GM12892 (cell line): ENCODE measurements at regions not wholly inside any gene's neighbourhood (a gene's known extent, or its start where the extent isn't known, plus 50 kb on each side); places are given as distances from the start of the nearest gene placed in this dataset.

Experiments
- DNase-seq: peaks from one replicate; pipeline ENCODE4 v3.0.0; 2011; ENCODE audit not compliant: insufficient read length
- FAIRE-seq: peaks from 2 replicates; lab custom pipeline; 2011; peaks lifted over from hg19 to GRCh38; lab: Jason Lieb, UNC
- POLR2A ChIP-seq: IDR thresholded peaks from 2 replicates; pipeline ENCODE4 v1.6.1; 2011; ENCODE audit warnings: low read depth, low read length, control low read depth
- POLR2AphosphoS5 ChIP-seq: IDR thresholded peaks from 2 replicates; pipeline ENCODE4 v1.6.1; 2011; ENCODE audit warnings: low read depth, low read length, control low read depth
- TAF1 ChIP-seq: IDR thresholded peaks from 2 replicates; pipeline ENCODE4 v1.6.1; 2011; ENCODE audit warnings: low read depth, mild to moderate bottlenecking, control low read depth, low read length, borderline replicate concordance

GRCh38 chr6:132909742-132910141, 95.4 kb downstream of the RPS12 start:
- no peak for DNase-seq
- FAIRE-seq = no peak
- TF ChIP-seq POLR2A = no peak
- TF ChIP-seq POLR2AphosphoS5 = no peak
- TF ChIP-seq TAF1 = no peak

DNA sequence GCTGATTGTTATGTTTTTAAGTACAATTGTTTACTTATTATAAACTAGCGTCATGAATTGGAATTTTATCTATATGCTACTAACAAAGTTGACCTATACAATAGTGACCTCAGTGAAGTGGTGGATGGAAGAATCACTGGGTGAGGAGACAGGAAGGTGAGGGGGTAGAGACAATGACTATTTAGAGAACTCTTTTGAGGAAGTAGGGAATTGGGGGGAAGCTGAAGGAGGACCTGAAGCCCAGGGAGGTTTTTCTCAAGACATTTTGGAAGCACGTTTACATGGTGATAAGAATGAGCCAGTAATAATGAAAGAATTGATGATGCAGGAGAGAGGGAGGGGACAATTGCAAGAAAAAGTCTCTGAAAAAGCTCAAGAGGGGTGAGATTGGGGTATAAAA, 96.4 kb downstream of the RPS12 start:
- no peak for DNase-seq
- no peak for FAIRE-seq
- TF ChIP-seq TAF1 (no peak), POLR2A (no peak), POLR2AphosphoS5 (no peak)

GRCh38 chr6:132919045-132919860, 104.9 kb downstream of the RPS12 start:
- DNase-seq (no peak), FAIRE-seq (no peak)
- TF ChIP-seq POLR2A = no peak
- no peak for TF ChIP-seq POLR2AphosphoS5

DNA sequence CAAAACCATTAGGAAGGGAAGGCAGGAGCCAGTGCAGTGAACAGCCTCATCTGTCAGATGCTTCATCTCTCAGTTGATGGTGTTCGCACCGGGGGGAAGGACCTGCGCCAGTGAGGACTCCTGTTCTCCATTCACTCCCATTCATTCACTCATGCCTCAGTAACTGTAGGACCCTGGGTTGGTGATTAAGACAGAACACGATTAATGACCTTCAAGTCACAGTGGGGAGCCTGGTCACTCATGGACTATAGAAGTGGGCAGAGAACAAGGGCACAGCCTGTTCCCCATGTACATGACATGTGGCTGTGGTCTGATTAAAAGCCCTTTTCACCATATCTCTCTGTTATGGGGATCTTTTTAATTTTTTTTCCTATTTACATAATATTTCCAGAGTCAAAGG, 113.3 kb downstream of the RPS12 start:
- FAIRE-seq (no peak), DNase-seq (no peak)
- TF ChIP-seq POLR2A (no peak), POLR2AphosphoS5 (no peak), TAF1 (no peak)

DNA sequence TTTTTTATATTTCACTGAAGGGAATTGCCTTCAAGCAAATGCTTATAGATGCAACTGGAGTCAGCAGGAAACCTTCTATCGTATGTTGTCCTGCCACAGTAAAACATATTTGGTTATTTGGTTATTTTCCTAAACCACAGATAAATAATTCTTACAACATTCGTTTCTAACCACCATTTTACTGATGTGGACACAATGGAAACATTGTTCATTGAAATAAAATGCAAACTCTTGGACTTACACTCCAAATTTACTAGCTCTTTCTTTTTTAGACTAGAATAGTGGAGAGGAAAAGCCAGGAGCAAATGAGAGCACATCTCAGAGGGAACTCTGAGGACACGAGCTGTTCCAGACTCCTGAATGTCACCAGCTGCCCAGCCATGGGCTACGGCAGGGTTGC, 114.8 kb downstream of the RPS12 start:
- TF ChIP-seq TAF1 = no peak
- TF ChIP-seq POLR2A = no peak
- FAIRE-seq (no peak), DNase-seq (no peak)

DNA sequence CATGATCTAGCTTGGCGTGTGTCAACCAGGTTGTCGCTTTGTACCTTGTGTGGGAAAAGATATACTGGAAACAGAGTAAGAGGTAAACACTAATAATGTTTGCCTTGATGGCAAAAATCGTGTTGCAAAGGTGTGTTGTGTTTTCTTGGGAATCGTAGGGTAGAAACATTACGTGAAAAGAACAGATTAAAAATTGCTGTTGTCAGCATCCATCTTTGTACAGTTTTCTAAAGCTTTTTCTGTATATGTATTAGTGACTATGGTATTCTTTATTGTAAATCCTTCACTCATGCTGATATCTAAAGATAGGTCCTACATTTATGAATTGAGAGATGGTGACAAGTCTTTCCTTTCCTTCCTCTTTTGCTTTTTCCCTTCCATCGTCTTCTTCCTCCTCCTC, 116.9 kb downstream of the RPS12 start:
- TF ChIP-seq POLR2AphosphoS5 = no peak
- TF ChIP-seq POLR2A = no peak
- no peak for TF ChIP-seq TAF1
- no peak for FAIRE-seq

DNA sequence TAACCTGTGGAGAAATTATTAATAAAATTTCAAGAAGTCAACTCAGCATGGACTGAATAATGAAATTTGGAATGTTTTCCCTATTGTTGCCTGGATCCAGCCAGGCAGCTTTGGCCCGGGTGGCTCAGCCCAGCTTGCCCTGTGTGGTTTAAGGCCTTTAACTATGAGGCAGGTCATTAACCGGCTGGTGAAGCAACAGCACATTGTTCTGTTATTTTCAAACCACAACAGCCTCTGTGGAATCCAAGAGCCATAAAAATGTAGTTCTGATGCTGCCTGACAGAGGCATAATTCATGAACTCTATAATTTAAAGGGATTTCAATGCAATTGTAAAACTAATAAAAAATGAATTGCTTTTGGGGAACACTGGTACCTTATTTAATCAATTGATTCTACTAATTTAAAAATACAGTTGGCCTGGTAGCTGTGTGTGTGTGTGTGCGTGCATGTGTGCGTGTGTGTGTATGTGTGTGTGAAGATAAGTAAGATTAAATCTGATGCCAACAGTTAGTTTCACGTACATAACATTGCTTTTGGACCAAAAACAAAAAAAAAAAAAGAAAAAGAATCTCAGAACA, 117.7 kb downstream of the RPS12 start:
- TF ChIP-seq TAF1 = no peak
- DNase-seq = no peak
- FAIRE-seq = no peak

More for the DNA sequence above, 116.9 kb downstream of the RPS12 start:
- DNase-seq = no peak

- TF ChIP-seq POLR2A (no peak), POLR2AphosphoS5 (no peak)
- DNase-seq (no peak), FAIRE-seq (no peak)
Observed at GRCh38 chr6:132932588-132932987, 118.2 kb downstream of the RPS12 start.

DNA sequence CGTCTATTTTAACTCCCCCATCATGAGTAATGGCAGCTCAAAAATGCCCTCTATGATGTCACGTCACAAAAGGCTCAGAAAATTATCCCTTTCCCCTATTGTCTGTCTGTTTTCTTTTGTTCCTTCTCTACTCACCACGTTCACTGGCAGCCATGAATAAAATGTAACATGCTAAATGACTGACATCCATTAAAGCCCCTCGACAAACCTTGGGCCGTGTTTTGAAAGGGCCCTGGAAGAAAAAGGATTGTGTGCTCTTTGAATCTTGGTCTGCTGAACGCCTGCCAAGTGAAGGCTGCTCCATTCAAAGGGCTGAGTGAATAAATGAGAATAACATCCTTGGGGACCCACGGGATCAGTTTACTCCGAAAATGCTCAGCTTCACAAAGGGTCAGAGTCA, 118.7 kb downstream of the RPS12 start:
- DNase-seq (no peak), FAIRE-seq (no peak)
- no peak for TF ChIP-seq POLR2A
- TF ChIP-seq POLR2AphosphoS5 = no peak
- TF ChIP-seq TAF1 = no peak

DNA sequence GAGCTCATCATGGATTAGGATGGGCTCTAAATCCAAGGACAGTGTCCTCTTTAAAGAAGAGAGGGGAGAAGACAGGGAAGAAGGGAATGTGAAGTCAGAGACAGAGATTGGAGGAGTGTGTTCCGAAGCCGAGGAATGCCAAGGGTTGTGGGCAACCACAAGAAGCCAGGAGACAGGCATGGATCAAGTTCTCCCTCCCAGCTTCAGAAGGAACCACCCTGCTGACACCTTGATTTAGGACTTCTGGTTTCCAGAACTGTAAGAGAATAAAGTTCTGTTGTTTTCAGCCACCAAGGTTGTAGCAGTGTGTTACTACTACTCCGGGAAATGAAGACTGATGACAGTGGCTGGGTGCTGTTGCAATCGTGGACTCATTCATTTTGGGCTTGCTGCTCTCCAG, 120.1 kb downstream of the RPS12 start:
- TF ChIP-seq POLR2A (no peak), POLR2AphosphoS5 (no peak), TAF1 (no peak)
- DNase-seq = no peak
- FAIRE-seq = no peak

DNA sequence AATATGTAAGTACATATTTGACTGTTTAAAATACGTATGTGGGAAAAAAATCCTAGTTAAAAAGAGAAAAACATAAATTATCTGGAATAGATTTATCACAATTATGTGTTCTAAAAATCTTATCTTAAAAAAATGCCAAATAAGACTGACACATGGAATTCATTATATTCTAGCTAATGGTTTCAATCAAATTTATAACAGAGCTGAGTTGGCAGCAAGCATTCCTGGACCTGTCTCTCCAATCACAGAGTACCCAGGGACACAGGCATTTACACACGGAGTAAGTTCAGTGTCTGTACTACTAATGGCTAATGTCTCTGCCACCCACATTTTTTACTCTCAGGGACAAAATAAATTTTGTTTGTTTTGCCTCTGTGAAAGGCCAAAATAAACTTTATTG, 122.3 kb downstream of the RPS12 start:
- DNase-seq (no peak), FAIRE-seq (no peak)
- no peak for TF ChIP-seq TAF1
- TF ChIP-seq POLR2AphosphoS5 = no peak
- TF ChIP-seq POLR2A = no peak

DNA sequence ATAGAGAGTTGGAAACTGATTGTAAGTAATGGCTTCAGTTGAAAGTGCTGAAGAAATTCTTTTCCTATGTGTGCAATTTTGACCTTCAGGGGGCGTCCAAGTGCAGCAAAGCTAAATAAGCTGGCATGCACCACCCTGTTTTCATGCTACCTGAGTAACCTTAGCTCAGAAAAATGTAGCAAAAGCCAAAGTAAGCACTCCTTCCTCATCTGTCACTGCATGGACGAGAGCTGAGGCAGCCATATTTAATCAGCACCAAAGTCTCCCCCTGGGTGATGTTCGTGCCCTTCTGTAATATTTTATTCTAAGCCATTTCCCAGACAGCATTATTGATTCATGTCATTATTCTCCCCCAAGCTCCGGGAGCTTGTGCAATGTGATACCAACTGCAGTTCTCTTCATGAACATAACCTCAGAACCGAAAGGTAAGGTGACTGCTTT, 123.1 kb downstream of the RPS12 start:
- FAIRE-seq (no peak), DNase-seq (no peak)
- TF ChIP-seq POLR2AphosphoS5 (no peak), TAF1 (no peak), POLR2A (no peak)

DNA sequence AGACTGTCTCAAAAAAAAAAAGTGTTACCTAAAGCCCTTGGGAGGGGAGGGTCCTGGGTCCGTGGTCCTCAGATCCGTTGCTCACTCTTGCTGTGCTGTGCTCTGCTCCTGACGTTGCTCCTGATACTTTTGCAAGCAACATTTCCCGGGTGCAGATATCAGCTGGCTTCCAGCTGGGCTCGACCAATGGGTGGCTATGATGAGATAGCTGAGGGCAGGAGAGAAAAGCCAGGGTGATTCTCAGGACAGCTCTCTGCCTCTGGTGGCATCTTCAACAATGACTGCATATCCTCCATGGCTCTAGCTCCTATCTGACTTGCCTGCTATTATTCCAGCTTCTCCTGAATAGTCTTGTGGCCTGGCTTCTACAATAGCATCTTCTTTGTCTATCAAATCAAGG, 134.5 kb downstream of the RPS12 start:
- TF ChIP-seq TAF1 = no peak
- no peak for TF ChIP-seq POLR2A
- no peak for TF ChIP-seq POLR2AphosphoS5
- FAIRE-seq (no peak), DNase-seq (no peak)
